Tibial nerve (tissue), 4 donors: ENCODE measurements at regions not wholly inside any gene's neighbourhood (a gene's known extent, or its start where the extent isn't known, plus 50 kb on each side); places are given as distances from the start of the nearest gene placed in this dataset.
A peak's percentile ranks its signal among the peaks of the same experiment; 100 is the strongest.

Source experiments
- DNase-seq, 2 donors: peaks; one replicate each; pipeline ENCODE4 v3.0.0-alpha.2; 2019; ENCODE audit warnings: low spot score in 2 of 2
- H3K27ac ChIP-seq, 4 donors: fragments of 200-600 bp; sonication (generic) in 3 of 4; one replicate each; pipeline ENCODE4 v1.5.1; 2017 to 2019; ENCODE audit warnings: mild to moderate bottlenecking in 1 of 4
- H3K27me3 ChIP-seq, 2 donors: fragments of 200-600 bp; sonication (generic) in 1 of 2; one replicate each; pipeline versions ENCODE4 v1.5.1 to v1.6.0; 2017 to 2019
- H3K36me3 ChIP-seq, 3 donors: fragments of 200-600 bp; sonication (generic); one replicate each; pipeline ENCODE4 v1.5.1; 2018 to 2019
- H3K4me1 ChIP-seq, 4 donors: fragments of 200-600 bp; sonication (generic) in 3 of 4; one replicate each; pipeline ENCODE4 v1.5.1; 2017 to 2019
- H3K4me3 ChIP-seq, 4 donors: fragments of 200-600 bp; sonication (generic) in 3 of 4; one replicate each; pipeline ENCODE4 v1.5.1; 2017 to 2019; ENCODE audit warnings: mild to moderate bottlenecking in 1 of 4, moderate library complexity in 1 of 4
- H3K9me3 ChIP-seq, 4 donors: fragments of 200-600 bp; sonication (generic) in 3 of 4; one replicate each; pipeline ENCODE4 v1.5.1; 2017 to 2019
- CTCF ChIP-seq, 5 experiments: fragments of 200-600 bp in 3 of 5; fragments of 450-650 bp in 2 of 5; sonication (generic) in 3 of 5; IDR thresholded peaks; one replicate each; pipeline ENCODE4 v1.5.1; 2016 to 2019; ENCODE audit warnings: antibody characterized with exemption in 5 of 5, mild to moderate bottlenecking in 3 of 5, moderate library complexity in 2 of 5
- EP300 ChIP-seq, 2 donors: sonication (generic); formaldehyde crosslinking; IDR thresholded peaks; one replicate each; pipeline ENCODE4 v1.6.1; 2017; ENCODE audit warnings: antibody characterized with exemption in 2 of 2, mild to moderate bottlenecking in 1 of 2
- POLR2A ChIP-seq, 2 donors: fragments of 450-650 bp; IDR thresholded peaks; one replicate each; pipeline ENCODE4 v1.6.1; 2017; ENCODE audit warnings: antibody characterized with exemption in 2 of 2, mild to moderate bottlenecking in 2 of 2, moderate library complexity in 2 of 2
- WGBS, 2 donors: methylation state at CpG; one replicate each; pipeline ENCODE4 v1.1.5; 2018; 5-methylcytosine and 5-hydroxymethylcytosine counted together

DNA sequence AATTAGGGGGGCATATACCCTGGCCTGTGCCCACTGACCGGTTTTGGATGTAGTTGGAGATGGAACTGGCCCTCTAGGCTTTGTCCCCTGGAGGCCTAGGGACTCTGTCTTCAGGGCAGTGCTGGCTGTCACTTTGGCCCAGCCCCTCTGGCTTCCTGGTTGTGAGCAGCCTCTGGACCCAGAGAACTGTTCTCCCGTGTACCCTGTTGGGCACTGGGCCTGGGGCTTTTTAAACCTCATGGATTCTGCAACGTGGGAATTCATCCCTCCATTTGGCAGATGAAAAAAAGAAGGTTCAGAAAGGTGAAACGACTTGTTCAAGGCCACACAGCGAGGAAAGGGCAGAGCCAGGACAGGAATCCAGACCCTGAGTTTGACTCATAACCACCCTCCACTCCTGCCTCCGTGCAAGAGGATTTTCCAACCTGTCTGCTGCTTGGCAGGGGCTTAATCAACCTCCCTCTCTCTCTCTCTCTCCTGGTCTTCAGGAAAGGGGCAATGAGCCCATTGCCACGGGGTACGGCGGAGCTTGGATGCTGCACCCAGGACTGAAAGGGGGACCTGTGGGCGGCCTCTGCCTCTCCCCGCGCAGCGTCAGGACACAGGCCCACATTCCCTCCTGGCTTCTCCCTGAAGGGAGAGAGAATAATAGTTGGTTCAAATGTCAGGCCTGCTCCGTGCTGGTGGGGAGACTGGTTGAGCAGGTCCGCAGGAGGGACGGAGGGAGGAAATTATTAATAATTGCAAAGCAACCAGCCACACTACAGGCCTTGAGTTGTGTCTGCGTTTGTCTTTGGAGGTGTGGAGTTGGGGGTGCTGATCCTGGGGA, 56.0 kb downstream of the CEBPB start:
- TF ChIP-seq POLR2A (IDR thresholded peaks at IDR 0.05) (no peak), EP300 (IDR thresholded peaks at IDR 0.05) (no peak), CTCF (IDR thresholded peaks at IDR 0.05) (no peak)
- Histone ChIP-seq H3K4me1 (peaks cover 0 to 51% (median 13%) of the 10 kb centered on the region in 4 donors), H3K27ac (peak overlapping the region in 2 of 4 donors; percentile 76 to 83), H3K27me3 (no peaks in the 10 kb centered on the region), H3K9me3 (no peaks in the 10 kb centered on the region), H3K4me3 (no peak overlapping the region), H3K36me3 (no peaks in the 10 kb centered on the region)
- WGBS, 2 donors: 69 to 72% methylated on average over 17 of the region's 17 CpGs
- no peak for DNase-seq

DNA sequence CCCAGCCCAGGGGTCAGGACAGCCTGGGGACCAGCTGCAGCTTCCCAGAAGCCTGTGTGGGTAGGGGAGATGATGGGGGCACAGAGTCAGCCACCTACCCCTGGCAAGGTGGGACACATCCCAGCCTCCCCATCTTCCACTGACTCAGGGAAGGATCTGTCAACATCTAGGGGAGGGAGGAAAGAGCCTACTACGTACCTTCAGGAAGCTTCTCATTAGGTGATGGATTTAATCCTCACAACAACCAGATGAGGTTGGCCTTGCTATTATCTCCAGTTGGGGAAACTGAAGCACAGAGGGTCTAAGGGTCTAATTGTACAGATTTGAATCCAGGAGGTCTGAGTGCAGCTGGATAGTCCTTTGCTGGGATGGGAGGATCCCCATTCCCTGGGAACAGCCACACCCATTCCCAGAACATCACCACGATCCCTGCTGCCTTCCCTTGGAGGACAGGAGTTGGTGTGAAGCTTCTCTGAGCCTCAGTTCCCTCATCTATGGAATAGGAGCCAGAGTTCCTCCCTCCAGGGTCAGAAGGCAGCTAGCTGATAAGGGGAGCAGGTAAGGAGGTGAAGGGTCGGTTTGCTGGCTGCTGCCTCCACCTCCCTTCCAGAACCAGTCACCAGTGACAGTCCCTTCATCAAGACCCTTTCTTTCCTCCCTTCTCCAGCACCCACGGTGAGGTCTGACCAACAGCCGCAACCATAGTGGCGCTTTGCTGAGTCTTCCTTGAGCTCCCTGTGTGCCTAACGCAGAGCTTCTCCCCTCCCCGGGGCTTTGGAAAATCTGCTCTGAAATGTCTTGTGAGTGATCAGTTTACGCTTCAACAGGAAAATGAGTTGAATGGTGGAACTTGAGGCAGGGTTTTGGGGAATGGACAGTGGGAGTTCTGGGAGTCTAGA, 56.8 kb downstream of the CEBPB start:
- WGBS, 2 donors: 87 to 89% methylated on average over 9 of the region's 9 CpGs
- no peak for TF ChIP-seq CTCF (IDR thresholded peaks at IDR 0.05)
- TF ChIP-seq EP300 (IDR thresholded peaks at IDR 0.05): no peak
- TF ChIP-seq POLR2A (IDR thresholded peaks at IDR 0.05): no peak
- peak overlapping the region in 2 of 4 donors; percentile 76 to 83 for H3K27ac ChIP-seq
- peaks cover 0 to 43% (median 8%) of the 10 kb centered on the region in 4 donors for H3K4me1 ChIP-seq
- no peaks in the 10 kb centered on the region for H3K36me3 ChIP-seq
- no peaks in the 10 kb centered on the region for H3K9me3 ChIP-seq
- H3K27me3 ChIP-seq: no peaks in the 10 kb centered on the region
- no peak for DNase-seq
- no peak overlapping the region for H3K4me3 ChIP-seq

DNA sequence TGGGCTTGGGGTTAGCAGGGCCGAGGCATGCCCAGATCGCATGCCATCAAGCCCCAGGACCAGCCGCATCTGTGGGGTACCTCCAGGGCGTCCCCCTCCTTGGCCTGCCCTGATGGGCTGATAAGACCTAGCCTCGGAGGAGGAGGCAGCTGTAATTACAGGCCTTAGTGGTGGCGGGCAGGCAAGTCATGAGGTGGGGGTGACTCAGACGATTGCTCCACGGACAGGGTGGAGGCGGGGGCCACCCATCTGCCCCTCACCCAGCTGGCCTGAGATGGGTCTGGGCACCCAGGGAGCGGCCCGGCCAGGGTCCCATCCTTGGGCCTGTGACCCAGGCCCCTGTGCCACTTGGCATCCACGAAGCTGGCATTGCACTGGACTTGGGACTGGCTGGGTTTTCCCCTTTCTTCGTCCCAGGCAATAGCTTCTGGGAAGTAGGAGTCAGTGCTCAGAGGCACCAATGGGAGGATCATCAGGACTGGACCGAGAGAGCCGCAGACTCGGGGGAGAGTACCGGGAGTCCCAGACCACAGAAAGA, 57.5 kb downstream of the CEBPB start:
- H3K36me3 ChIP-seq: no peaks in the 10 kb centered on the region
- WGBS, 2 donors: 63 to 66% methylated on average over 13 to 15 of the region's 17 CpGs
- H3K27me3 ChIP-seq: no peaks in the 10 kb centered on the region
- H3K9me3 ChIP-seq: no peaks in the 10 kb centered on the region
- TF ChIP-seq EP300 (IDR thresholded peaks at IDR 0.05) (no peak), CTCF (IDR thresholded peaks at IDR 0.05) (no peak), POLR2A (IDR thresholded peaks at IDR 0.05) (no peak)
- no peak for DNase-seq
- no peak overlapping the region for H3K4me3 ChIP-seq
- peak overlapping the region in 2 of 4 donors; percentile 76 to 83 for H3K27ac ChIP-seq
- H3K4me1 ChIP-seq: peaks cover 0 to 35% (median 2%) of the 10 kb centered on the region in 4 donors

GRCh38 chr20:50249447-50250388, 59.1 kb downstream of the CEBPB start:
- DNase-seq: no peak
- no peak overlapping the region for H3K27ac ChIP-seq
- no peaks in the 10 kb centered on the region for H3K27me3 ChIP-seq
- H3K9me3 ChIP-seq: no peaks in the 10 kb centered on the region
- H3K4me1 ChIP-seq: peaks cover 0 to 25% (median 0%) of the 10 kb centered on the region in 4 donors
- H3K36me3 ChIP-seq: no peaks in the 10 kb centered on the region
- no peak overlapping the region for H3K4me3 ChIP-seq
- TF ChIP-seq CTCF (IDR thresholded peaks at IDR 0.05) (no peak), EP300 (IDR thresholded peaks at IDR 0.05) (no peak), POLR2A (IDR thresholded peaks at IDR 0.05) (no peak)
- WGBS, 2 donors: 79 to 84% methylated on average over 10 to 11 of the region's 11 CpGs
